ENCODE measurements at regions not wholly inside any gene's neighbourhood (a gene's known extent, or its start where the extent isn't known, plus 50 kb on each side); places are given as distances from the start of the nearest gene placed in this dataset.

GRCh38 chr12:90485560-90485959, 469.4 kb downstream of the CCER1 start:
- no peak for TF ChIP-seq POLR2A (IDR thresholded peaks at IDR 0.05; ENCODE audit: low read depth, low read length)
- no peak for TF ChIP-seq MAX (IDR thresholded peaks at IDR 0.05; ENCODE audit: insufficient read depth, insufficient read length)
- TF ChIP-seq CTCF (IDR thresholded peaks at IDR 0.05; ENCODE audit: extremely low read depth in 1 of 2, insufficient read depth in 1 of 2, low read depth in 1 of 2, low read length in 2 of 2), result no peak
- no peak for TF ChIP-seq EZH2 (IDR thresholded peaks at IDR 0.05; ENCODE audit: borderline replicate concordance, low read depth, low read length, severe bottlenecking)
- no peak for TF ChIP-seq POLR2AphosphoS5 (IDR thresholded peaks at IDR 0.05; ENCODE audit: insufficient read depth, low read depth, low read length)
- TF ChIP-seq MYC (IDR thresholded peaks at IDR 0.05; ENCODE audit: low read depth, low read length), result no peak
- TF ChIP-seq FOS (IDR thresholded peaks at IDR 0.05; ENCODE audit: borderline replicate concordance, insufficient read depth, low read length), result no peak
